GM23248 (cell line): ENCODE measurements at regions not wholly inside any gene's neighbourhood (a gene's known extent, or its start where the extent isn't known, plus 50 kb on each side); places are given as distances from the start of the nearest gene placed in this dataset.

Experiments used
- DNase-seq: peaks from one replicate; pipeline ENCODE4 v3.0.0-alpha.2; 2015
- H2AFZ ChIP-seq: fragments of 200-600 bp; sonication (generic); 2 replicates; pipeline ENCODE4 v1.6.1; 2016; ENCODE audit warnings: antibody characterized with exemption
- H3F3A ChIP-seq: fragments of 200-600 bp; sonication (generic); 2 replicates; pipeline ENCODE4 v1.6.1; 2016; ENCODE audit warnings: mild to moderate bottlenecking, antibody characterized with exemption, mixed run types; ENCODE audit not compliant: insufficient read depth
- H3K27ac ChIP-seq: fragments of 200-600 bp; sonication (generic); 2 replicates; pipeline ENCODE4 v1.5.1; 2016; ENCODE audit warnings: mild to moderate bottlenecking
- H3K27me3 ChIP-seq: fragments of 200-600 bp; sonication (generic); replicated peaks from 2 replicates; pipeline ENCODE4 v1.6.1; 2016; ENCODE audit warnings: mild to moderate bottlenecking; ENCODE audit not compliant: insufficient read depth
- H3K36me3 ChIP-seq: fragments of 200-600 bp; sonication (generic); 2 replicates; pipeline ENCODE4 v1.6.1; 2016; ENCODE audit warnings: low read depth, mild to moderate bottlenecking
- H3K4me1 ChIP-seq: fragments of 200-600 bp; sonication (generic); 2 replicates; pipeline ENCODE4 v1.6.1; 2016; ENCODE audit warnings: mild to moderate bottlenecking; ENCODE audit not compliant: insufficient read depth
- H3K4me2 ChIP-seq: fragments of 200-600 bp; sonication (generic); one replicate; pipeline ENCODE4 v1.6.1; 2016; ENCODE audit warnings: mild to moderate bottlenecking; ENCODE audit not compliant: unreplicated experiment
- H3K4me3 ChIP-seq: fragments of 200-600 bp; sonication (generic); 2 replicates; pipeline ENCODE4 v1.5.1; 2016; ENCODE audit warnings: mild to moderate bottlenecking
- H3K79me2 ChIP-seq: fragments of 200-600 bp; sonication (generic); 2 replicates; pipeline ENCODE4 v1.6.1; 2016; ENCODE audit warnings: mild to moderate bottlenecking; ENCODE audit not compliant: insufficient read depth
- H3K9ac ChIP-seq: fragments of 200-600 bp; sonication (generic); 2 replicates; pipeline ENCODE4 v1.6.1; 2016; ENCODE audit warnings: mild to moderate bottlenecking
- H3K9me2 ChIP-seq: fragments of 200-600 bp; sonication (generic); 2 replicates; pipeline ENCODE4 v1.6.1; 2016; ENCODE audit warnings: mixed run types, mild to moderate bottlenecking, moderate library complexity; ENCODE audit not compliant: insufficient read depth
- H3K9me3 ChIP-seq: fragments of 200-600 bp; sonication (generic); one replicate; pipeline ENCODE4 v1.6.1; 2017; ENCODE audit warnings: low read depth
- H4K20me1 ChIP-seq: fragments of 200-600 bp; sonication (generic); 2 replicates; pipeline ENCODE4 v1.6.0; 2016; ENCODE audit not compliant: insufficient read depth
- EZH2 ChIP-seq: fragments of 200-600 bp; sonication (generic); IDR thresholded peaks from 2 replicates; pipeline ENCODE4 v1.6.1; 2018; ENCODE audit warnings: antibody characterized with exemption, mild to moderate bottlenecking; ENCODE audit not compliant: insufficient read depth, poor library complexity, severe bottlenecking
- EZH2phosphoT487 ChIP-seq: fragments of 200-600 bp; sonication (generic); IDR thresholded peaks from 2 replicates; pipeline ENCODE4 v1.6.1; 2018; ENCODE audit warnings: antibody characterized with exemption, moderate library complexity, mild to moderate bottlenecking, low read depth; ENCODE audit not compliant: insufficient read depth
- WGBS, 2 experiments: methylation state at CpG; one replicate each; pipeline ENCODE4 v1.1.6; 2015 to 2017; ENCODE audit warnings: low lambda C conversion rate in 2 of 2, low coverage in 1 of 2; ENCODE audit errors: missing lambda C conversion rate in 2 of 2; 5-methylcytosine and 5-hydroxymethylcytosine counted together
- in situ Hi-C: fragments of 300-500 bp; cut with MboI; formaldehyde crosslinking; loops from 2 replicates; pipeline ENCODE4 v1.15.0; 2020

GRCh38 chr14:104350463-104351185 lies 212.2 kb downstream of the KIF26A start:
- no peak overlapping the region for H3K4me2 ChIP-seq
- TF ChIP-seq EZH2phosphoT487 (no peak), EZH2 (no peak)
- no peak for DNase-seq
- H4K20me1 ChIP-seq, result no peaks in the 10 kb centered on the region
- no peaks in the 10 kb centered on the region for H3K79me2 ChIP-seq
- 6 to 8% methylated on average over 8 of the region's 8 CpGs for WGBS, 2 experiments
- no peaks in the 10 kb centered on the region for H3K36me3 ChIP-seq
- H3K27me3 ChIP-seq, result no peaks in the 10 kb centered on the region
- no peaks in the 10 kb centered on the region for H3F3A ChIP-seq
- H3K27ac ChIP-seq, result no peak overlapping the region
- H3K4me3 ChIP-seq, result no peak overlapping the region
- no peak overlapping the region for H2AFZ ChIP-seq
- H3K9ac ChIP-seq, result no peak overlapping the region
- in situ Hi-C loops, result no loop called here
- H3K4me1 ChIP-seq, result no peaks in the 10 kb centered on the region
- H3K9me2 ChIP-seq, result no peaks in the 10 kb centered on the region
- H3K9me3 ChIP-seq, result no peaks in the 10 kb centered on the region

- H3F3A ChIP-seq, result no peaks in the 10 kb centered on the region
- in situ Hi-C loops, result no loop called here
- 39 to 42% methylated on average over 11 of the region's 11 CpGs for WGBS, 2 experiments
These were observed 213.6 kb downstream of the KIF26A start for GRCh38 chr14:104351849-104352492.

GRCh38 chr14:104352493-104353220 lies 214.3 kb downstream of the KIF26A start:
- TF ChIP-seq EZH2phosphoT487 (no peak), EZH2 (no peak)
- Histone ChIP-seq H4K20me1 (no peaks in the 10 kb centered on the region), H3K4me3 (no peak overlapping the region), H3K9me2 (no peaks in the 10 kb centered on the region), H3F3A (no peaks in the 10 kb centered on the region), H3K4me1 (no peaks in the 10 kb centered on the region), H3K27me3 (no peaks in the 10 kb centered on the region), H3K9me3 (no peaks in the 10 kb centered on the region), H3K4me2 (no peak overlapping the region), H3K27ac (no peak overlapping the region), H3K79me2 (no peaks in the 10 kb centered on the region), H2AFZ (no peak overlapping the region), H3K9ac (no peak overlapping the region), H3K36me3 (no peaks in the 10 kb centered on the region)
- 38 to 49% methylated on average over 13 of the region's 13 CpGs for WGBS, 2 experiments
- no peak for DNase-seq
- in situ Hi-C loops, result no loop called here

More at GRCh38 chr14:104351849-104352492, 213.6 kb downstream of the KIF26A start:
- Histone ChIP-seq H3K4me1 (no peaks in the 10 kb centered on the region), H4K20me1 (no peaks in the 10 kb centered on the region), H3K9ac (no peak overlapping the region), H3K9me3 (no peaks in the 10 kb centered on the region), H3K27me3 (no peaks in the 10 kb centered on the region), H3K4me2 (no peak overlapping the region), H3K9me2 (no peaks in the 10 kb centered on the region), H3K36me3 (no peaks in the 10 kb centered on the region), H3K27ac (no peak overlapping the region), H3K4me3 (no peak overlapping the region), H2AFZ (no peak overlapping the region), H3K79me2 (no peaks in the 10 kb centered on the region)
- no peak for DNase-seq
- TF ChIP-seq EZH2phosphoT487 (no peak), EZH2 (no peak)

GRCh38 chr14:104353221-104353920 lies 215.0 kb downstream of the KIF26A start:
- Histone ChIP-seq H3K36me3 (no peaks in the 10 kb centered on the region), H3K9ac (no peak overlapping the region), H3K9me3 (no peaks in the 10 kb centered on the region), H2AFZ (no peak overlapping the region), H3K4me1 (no peaks in the 10 kb centered on the region), H4K20me1 (no peaks in the 10 kb centered on the region), H3K4me3 (no peak overlapping the region), H3F3A (no peaks in the 10 kb centered on the region), H3K79me2 (no peaks in the 10 kb centered on the region), H3K27me3 (no peaks in the 10 kb centered on the region), H3K4me2 (no peak overlapping the region), H3K27ac (no peak overlapping the region), H3K9me2 (no peaks in the 10 kb centered on the region)
- DNase-seq, result no peak
- WGBS, 2 experiments, result 23 to 24% methylated on average over 10 to 14 of the region's 14 CpGs
- in situ Hi-C loops, result no loop called here
- no peak for TF ChIP-seq EZH2
